Fibroblast of the conjunctiva (primary cell): ENCODE measurements at regions not wholly inside any gene's neighbourhood (a gene's known extent, or its start where the extent isn't known, plus 50 kb on each side); places are given as distances from the start of the nearest gene placed in this dataset.
A peak's percentile ranks its signal among the peaks of the same experiment; 100 is the strongest.
"Not testable (repeated sequence)": the region's sequence is repeated elsewhere in the genome, so short reads cannot be mapped to it uniquely, and the experiment has no call there.

ENCODE experiments used
- DNase-seq: peaks from one replicate; pipeline ENCODE4 v3.0.0-alpha.2; 2010; ENCODE audit warnings: low read depth

DNA sequence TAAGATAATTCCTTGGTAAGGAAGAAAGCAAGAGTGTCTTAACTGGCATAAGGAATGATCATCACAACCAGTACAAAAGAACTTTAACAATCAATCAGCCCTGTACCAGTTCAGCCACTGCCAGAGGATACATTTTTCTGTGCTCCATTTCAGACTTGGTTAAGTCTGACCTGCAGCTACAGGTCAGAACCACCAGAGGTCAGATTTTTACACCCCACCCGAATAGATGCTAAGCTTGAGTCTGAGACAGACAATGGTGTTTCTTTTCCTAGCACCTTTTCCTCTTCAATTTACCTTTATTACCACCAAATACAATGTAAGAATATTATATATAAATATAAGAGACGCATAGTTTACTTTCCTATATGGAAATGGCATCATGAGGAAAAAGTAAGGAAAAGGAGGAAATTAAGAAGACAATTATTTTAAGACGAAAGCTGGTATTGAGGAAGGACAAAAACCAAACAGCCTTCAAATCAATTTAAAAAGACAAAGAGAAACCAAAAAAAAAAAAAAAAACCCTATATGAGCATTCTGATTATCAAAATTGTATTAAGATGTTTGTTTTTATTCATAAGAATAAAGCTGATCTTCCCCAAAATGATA, 215.3 kb upstream of the TTC29 start:
- peak; percentile 61 for DNase-seq

DNA sequence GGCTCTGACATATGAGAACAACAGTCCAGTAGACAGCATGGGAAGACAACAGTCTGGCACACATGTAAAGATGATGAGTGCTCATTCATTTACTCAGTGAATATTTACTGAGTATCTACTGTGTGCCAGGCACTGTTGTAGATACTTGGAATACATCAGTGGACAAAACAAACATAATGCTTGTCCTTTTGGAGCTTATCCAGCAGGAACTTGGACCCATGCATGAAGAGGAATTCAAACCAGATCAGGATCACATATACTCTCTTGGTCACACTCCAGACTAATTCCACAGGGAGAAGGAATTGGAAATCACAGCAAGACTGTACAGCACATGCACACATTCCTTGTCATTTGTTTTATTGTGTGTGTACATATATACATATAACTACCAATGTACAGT, 217.6 kb upstream of the TTC29 start:
- no peak for DNase-seq

DNA sequence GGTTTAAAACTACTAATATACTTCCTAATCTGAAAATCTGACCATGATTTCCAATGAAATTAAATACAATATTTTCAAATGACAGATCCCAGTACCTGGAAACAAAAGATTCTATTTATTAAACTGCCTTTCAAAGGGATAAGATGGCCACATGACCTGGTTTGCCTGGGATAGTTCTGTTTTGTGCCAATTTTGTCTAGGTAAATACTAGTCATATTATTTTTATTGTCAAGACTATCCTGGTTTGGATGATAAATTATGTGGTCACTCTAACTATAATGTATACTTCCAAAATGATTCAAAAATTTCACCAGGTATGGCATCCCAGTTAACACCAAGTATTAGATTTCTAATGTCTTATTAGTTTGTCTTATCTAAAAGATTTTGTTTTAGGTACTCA, 222.5 kb upstream of the TTC29 start:
- not testable (repeated sequence) for DNase-seq

DNA sequence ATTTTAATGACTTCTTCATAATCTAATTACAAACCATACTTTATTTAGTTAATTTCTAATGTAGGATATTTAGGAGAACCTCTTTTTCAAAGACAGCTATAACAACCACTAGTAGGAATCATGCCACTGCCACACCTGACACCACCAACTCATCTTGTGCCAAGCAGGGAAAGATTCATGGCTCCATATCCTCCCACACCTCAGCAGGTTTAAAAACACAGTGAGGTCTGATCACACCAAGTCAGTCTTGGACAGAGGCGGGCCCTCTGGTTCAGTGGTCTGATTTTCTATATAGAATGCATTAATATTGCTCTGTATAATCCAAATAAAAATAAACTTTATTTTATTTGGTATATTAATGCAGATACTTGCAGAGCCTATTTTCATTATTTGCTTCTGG, 227.7 kb upstream of the TTC29 start:
- no peak for DNase-seq

DNA sequence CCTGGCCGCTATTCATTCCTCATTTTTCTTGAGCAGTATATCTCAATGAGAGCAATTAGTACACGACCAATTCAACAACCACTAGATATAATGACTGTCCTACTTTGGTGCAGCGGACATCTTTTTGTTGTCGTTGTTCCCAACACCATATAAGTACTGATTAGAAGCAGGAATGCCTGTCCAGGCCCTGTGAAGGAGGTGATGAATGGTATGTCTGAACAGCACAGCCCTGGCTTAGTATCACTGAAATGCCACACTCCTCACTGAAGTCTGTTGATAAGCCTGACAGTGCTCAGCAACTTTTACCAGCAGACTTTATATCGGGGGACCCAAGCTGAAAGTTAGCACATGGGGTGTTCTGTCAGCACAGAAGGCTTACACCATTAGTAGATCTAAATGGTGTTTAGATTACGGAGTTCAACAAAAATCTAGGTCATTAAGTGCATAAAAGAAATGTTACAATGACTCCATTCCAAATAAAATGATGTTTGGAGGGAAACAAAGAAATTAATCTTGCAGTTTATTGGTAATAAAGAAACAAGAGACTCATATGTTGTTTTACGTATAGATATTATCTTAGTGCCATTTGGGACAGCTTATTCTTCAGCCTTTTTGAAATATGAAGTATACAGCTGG, 228.3 kb upstream of the TTC29 start:
- DNase-seq: no peak

DNA sequence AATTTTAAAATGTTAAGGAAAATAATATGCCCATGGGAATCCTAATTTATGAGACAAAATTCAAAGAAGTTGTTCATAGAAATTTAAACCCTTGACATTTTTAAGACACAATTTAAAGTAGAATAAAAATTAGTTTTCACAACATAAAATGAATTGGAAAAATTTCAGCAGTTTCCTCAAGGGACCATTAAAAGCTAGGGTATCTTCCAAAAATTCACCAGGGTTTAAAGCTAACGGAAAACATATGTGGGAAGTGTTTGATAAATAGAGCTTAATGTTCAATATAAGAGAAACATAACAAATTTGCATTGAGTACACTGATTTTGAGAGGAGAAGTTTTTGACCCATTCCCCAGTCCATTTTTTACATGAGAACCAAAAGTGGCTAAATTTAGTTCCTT, 228.9 kb upstream of the TTC29 start:
- DNase-seq: no peak

DNA sequence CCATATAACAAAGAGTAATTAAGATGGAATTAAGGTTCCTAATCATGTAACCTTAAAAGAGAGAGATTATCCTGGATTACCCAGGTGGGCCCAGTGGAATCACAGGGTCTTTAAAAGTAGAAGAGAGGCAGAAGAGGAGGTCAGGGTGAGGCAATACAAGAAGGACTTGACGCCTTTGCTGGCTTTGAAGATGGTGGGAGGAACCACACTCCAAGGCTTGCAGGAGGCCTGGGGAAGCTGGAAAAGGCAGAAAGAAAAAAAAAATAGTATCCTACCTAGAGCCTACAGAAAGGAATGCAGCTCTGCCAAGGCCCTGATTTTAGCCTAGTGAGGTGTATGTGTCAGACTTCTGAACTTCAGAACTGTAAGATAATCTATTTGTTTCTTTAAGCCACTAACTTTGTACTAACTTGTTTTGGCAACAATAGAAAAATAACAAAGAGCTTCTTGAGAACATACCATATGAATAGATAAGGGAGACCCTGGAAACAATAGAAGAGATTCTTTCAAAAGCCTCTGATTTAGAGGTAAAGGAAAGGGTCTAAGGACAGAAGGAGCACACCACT, 229.9 kb upstream of the TTC29 start:
- DNase-seq: no peak

DNA sequence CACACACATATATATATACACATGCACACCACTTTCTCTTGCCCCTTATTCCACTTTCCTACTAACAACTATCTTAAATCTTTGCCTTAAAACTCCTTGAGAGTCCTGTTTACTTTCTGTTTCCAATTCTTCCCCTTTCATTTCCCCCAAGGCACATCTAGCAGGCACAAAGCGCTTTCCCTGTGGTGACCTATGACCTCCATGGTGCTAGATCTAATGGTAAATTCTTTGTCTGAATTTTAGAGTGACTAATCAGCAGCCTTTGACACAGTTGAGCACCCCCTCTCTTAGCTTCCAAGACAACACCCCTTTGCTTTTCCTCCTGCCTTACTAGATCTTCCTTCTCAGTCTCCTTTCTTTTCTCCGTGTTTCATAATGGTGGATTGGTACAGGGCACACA, 236.4 kb upstream of the TTC29 start:
- no peak for DNase-seq

DNA sequence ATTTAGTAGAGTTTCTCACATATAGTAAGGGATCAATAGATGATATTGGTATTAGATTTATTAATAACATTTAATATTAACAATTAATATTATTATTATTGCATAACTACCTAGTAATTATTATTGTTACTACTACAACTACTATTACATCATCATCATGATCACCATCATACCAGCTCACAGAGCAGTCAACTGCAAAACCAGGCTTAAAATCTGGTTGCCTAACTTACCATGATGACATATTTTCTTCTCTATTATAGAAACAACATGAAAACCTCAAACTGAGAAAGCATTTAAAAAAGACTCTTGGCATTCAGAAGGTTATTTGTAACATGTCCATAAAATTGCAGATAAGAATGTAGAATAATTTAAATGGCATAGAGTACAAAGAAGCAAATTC, 247.0 kb upstream of the TTC29 start:
- no peak for DNase-seq

DNA sequence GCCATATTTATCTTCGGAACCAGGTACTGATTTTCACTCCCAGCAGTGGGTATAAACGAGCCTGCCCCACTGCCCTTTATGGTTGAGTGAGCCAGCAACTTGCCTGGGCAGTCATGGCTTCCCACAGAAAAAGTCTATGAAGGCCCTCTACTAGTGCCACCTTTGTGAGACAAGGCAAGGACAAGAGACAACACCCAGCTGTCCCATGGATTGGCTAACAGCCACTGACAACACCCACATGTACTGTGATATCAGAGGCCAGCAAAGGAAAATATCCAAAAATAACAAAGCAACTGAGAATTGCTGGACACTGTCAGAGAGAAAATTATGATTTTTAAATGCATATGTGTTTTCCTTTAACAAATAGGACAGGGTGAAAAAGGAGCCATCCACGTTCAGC, 248.4 kb upstream of the TTC29 start:
- DNase-seq: no peak

DNA sequence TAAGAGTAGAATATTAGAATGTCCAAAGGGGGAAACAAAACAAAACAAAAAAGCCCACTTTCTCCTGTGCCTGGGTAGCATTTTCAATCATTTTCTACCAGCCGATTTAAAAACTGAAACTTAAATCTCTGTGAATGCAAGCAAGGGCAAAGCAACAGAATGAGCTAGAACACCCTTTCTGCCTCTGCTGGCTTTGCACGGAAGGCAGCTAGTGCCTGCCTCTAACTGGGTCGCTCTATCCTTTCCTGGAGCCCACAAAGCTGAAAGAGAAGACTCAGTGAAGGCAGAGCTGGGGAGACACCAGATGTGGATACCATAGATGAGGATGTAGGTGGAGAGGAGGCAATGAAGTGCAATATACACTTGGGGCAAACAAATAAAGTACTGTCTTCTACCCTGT, 248.9 kb upstream of the TTC29 start:
- DNase-seq: no peak

DNA sequence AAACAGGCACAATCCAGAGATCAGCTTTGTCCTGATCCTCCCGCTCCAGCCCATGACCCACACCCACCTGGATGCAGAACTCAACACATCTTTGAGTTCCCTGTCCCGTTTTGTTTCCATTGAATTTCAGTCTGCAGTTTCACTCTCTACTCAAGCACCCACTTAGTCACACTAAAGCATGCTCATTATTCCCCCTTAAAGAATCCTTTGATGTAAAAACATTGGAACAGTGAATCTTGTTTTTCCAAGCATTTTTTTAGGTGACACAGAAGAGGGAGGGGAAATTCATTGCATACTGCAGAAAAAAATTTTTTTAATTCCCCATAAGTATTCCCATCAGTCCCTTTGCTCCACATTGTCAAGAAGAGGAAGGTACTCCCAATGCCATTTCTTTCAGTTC, 249.7 kb upstream of the TTC29 start:
- DNase-seq: no peak

DNA sequence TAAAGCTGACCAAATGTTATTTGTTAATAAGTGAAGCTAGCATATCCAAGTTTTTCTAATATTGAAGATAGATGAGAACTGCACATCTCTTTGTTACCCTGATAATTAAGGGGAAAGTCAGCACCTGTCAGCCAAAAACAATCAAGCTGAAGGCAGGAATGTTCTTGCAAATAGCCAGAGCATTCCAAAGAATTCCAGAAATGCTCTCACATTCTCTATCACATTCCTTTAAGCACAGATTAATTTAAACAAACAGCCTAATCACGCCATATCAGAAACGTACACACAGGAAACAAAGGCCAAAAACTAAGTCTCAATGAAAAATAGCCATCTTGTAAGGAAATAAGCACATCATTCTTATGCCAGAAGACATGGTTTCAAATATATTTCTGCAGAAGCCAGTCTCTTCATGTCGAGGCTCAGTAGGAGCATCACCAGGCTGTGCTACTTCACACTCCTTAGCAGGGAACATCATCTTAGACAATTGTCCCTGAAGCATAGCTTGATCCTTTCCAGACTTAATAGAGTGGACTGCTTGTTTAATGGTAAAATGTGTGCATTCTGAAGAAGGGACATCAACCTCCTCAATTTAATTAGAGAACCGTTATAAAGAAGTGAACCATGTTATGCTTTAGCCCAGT, 252.9 kb upstream of the TTC29 start:
- no peak for DNase-seq

DNA sequence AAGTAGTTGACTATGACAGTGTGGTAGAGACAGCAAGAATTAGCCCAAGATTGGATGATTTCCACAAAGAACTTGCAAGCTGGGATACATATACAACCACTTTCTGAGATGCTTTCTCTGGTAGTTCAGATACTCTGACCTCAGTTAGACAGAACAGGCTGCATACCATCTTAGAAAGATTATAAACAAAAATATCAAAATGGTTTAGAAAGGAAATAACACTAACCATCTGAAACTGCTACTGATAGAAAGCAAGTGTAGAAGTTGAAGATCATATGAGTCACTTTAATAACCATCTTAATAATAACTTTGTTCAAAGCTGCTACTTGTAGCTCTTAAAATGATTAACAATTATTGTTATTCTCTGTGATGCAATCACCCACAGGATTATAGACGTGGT, 255.4 kb upstream of the TTC29 start:
- DNase-seq: no peak

DNA sequence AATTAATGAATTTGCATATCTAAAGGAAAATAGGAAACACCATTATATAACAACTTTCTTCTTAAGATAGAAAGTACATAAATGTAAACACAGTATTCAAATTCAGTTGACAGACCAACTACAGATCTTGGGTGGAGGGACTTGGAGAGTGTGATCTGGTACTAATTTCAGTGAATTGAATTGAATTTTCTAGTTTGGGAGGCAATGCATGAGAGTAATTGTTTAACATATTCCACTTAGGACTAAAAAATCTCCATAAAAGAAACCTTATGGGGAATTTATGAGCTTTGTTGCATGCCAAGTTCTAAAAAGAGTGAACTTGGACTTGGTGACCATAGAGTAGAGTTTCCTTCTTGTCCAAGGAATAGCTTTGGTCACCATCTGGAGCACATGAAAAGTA, 261.1 kb upstream of the TTC29 start:
- no peak for DNase-seq

DNA sequence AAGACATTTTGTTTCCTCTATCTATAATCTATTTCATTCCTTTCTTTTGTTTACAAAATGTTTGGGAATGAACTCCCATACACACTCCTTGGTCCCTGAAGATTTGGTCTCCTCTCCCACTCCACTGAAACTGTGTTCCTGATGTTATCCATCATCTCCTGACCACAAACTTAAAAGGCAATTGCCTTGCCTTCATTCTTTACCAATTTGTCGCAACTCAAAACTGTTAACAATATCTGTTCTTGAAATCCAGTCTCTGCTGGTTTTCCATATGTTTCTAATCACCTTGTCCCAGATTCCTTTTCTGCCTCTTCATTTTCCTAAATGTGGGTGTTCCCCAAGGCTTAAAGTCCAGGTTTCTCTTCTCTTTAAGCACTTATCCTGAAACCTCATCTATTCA, 262.2 kb upstream of the TTC29 start:
- no peak for DNase-seq

DNA sequence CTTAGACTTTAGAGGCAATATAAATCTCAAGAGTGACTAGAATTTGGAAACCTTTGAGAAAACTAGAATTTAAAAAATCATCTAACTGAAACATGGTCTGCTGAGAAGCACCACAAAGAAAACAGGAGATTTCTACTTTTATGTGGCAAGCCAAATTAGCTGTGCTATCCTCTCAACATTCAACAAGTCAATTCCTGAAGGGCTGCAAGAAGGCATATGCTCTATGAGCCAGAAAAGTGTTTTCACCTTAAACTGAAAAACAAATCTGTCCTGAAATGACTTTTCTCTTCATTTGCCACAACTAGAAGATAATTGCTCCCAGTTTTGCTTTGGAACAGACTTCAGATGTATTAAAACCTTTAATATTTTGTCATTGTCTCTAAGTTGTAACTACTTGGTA, 263.2 kb upstream of the EDNRA start:
- no peak for DNase-seq

DNA sequence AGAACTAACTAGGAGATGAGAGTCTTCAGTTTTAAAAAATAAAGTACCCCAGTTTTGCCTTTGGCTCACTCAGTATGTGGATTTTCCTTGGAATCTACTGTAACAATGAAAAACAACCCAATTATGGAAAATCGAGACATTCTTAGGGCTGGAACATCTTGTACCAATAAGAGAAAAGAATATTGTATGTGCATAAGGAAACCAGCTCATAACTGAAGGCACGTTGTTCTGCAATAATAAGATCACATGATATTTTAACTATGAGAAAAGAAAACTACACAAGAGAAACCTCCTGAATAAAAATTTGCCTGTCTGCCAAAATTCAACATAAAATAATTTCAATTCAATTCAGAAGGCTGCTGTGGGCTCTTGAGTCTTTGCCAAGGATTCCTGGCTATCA, 261.8 kb upstream of the EDNRA start:
- DNase-seq: peak; percentile 4

DNA sequence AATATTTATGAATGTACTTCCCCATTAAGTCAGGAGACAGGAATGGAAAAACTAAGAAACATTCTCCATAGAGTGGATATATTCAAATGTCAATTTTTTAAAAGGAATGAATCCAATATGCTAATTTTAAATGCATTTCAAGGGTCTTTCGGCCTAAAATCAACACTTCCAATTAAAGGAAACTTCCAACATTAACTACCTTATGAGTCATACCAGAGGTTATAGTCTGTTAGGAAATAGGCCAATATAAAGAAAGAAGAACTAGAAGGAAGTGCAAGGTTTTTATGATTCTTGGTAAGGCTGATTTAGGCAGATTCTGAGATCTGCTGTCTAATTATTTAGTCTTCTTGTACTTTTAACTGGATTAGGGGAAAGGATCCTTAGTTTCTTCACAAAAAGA, 260.1 kb upstream of the EDNRA start:
- DNase-seq: no peak

DNA sequence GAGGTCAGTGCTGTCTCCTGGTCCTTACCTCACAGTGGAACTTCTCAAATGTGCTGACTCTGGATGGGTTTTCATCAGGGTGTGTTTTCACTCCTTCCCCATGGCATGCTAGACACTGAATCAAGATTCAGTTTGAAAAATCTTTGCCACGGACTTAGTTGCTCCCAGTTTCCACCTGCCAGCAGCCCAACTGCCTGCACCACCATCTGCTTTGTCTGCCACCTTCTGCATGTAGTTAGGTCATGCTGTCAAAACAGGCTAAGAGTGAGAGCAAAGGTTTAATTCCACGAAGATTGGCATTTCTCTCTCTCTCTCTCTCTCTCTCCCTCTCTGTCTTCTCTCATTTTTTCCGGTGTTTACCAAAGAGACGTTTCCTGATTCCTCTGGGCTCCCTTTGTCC, 258.0 kb upstream of the EDNRA start:
- no peak for DNase-seq

DNA sequence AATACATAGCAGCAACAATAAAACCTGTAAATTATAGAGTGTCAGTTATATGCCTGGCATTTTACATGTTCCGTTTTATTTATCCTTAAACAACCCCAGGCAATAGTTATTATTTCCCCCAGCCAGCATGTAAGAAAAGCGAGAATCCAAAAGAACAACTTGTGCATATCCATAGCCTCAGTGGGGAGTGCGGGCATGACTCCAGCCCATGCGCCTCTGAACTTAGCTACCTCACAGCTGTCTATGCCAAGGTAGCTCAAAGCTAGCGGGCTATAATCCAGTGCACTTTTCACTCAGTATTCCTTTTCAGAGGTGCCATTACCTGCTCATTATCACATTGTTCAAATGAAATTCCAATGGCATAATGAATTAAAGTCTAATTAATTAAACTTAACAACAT, 257.3 kb upstream of the EDNRA start:
- DNase-seq: no peak

DNA sequence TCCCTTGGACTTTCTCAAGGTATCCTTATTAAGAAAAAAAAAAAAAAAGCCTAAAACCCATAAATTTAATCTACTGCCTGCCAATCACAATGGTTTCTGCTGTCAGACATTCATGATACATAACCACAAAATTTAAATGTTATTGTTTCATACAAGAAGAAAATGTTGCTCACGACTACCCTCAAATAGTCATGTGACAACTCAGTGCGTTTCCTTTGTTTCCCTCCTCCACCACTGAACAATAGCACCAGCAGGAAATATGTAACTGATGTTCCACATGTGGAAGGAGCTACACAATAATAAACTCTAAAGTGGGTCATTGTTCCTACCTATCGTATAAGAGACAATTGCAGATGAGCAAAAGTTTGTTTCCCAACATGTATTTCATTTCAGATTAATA, 244.1 kb upstream of the EDNRA start:
- no peak for DNase-seq

DNA sequence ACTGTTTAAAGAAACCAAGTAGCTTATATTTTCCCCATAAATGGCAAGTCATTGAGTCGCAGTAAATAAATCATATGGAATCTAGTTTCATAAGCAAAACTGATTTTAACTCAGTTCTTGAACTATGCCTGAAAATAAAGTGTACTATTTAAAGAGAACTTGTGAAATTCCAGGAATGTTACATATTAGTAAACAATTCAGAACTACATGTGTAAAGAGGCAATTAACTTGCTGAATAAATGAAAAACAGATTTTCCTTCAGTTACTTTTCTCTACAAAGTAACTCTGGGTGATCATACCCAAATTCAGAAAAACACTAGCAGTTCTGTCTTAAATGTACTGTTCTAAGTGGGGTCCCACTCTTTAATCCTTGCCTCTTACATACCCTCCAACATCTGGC, 236.1 kb upstream of the EDNRA start:
- DNase-seq: no peak

DNA sequence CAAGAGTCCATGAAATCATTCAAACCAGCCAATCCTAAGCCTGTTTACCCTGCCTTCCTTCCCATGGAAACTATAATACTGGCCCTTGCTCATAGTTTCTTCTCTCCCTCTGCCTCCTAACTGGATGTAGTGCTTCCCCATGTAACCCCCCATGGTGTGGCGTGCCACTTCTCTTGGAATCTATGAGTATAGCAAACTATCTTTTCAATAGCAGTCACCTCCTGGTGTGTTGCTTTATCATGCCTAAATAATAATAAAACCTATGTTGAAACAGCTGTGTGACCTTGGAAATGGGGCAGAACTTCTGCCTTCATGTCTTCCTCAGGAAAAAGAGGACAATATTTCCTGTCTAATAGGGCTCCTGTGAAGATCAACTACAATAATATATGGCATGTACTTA, 234.8 kb upstream of the EDNRA start:
- no peak for DNase-seq
